IMR-90 (cell line): ENCODE measurements at regions not wholly inside any gene's neighbourhood (a gene's known extent, or its start where the extent isn't known, plus 50 kb on each side); places are given as distances from the start of the nearest gene placed in this dataset.

Experiments
- ATAC-seq: fragments of 200-7000 bp; cut with Tn5 transposase; 2 replicates; pipeline ENCODE4 v1.9.1; 2020; ENCODE audit warnings: low read depth, mild to moderate bottlenecking, moderate library complexity
- BruUV-seq: library from RNA; stranded (reverse); fragments of 400-500 nt; replicated peaks from 2 replicates; lab custom pipeline; 2021; lab: Mats Ljungman, UMichigan
- CTCF ChIA-PET: fragments of 300-600 bp; formaldehyde crosslinking; extraction: SDS; loops from one replicate; lab custom pipeline; 2021; ENCODE audit warnings: antibody characterized with exemption; lab: Yijun Ruan, JAX
- POLR2A ChIA-PET: fragments of 300-600 bp; sonication (Branson Sonifier 250); formaldehyde crosslinking; loops from one replicate; lab custom pipeline; 2022; ENCODE audit warnings: antibody characterized with exemption; ENCODE audit not compliant: unreplicated experiment; lab: Charles Lee
- DNase-seq: peaks from one replicate; pipeline ENCODE4 v3.0.0; 2013
- H2AFZ ChIP-seq: replicated peaks from 2 replicates; pipeline ENCODE3; 2013; ENCODE audit warnings: low read length, mild to moderate bottlenecking; ENCODE audit not compliant: poor library complexity
- H2AK5ac ChIP-seq: 2 replicates; pipeline ENCODE4 v1.6.1; 2013; ENCODE audit warnings: low read depth, low read length, inconsistent platforms
- H2AK9ac ChIP-seq: replicated peaks from 2 replicates; pipeline ENCODE3; 2013; ENCODE audit warnings: mild to moderate bottlenecking, low read depth, low read length, moderate library complexity; ENCODE audit not compliant: poor library complexity
- H2BK120ac ChIP-seq: 2 replicates; pipeline ENCODE4 v1.6.1; 2013; ENCODE audit warnings: low read depth, low read length, inconsistent platforms
- H2BK15ac ChIP-seq: 3 replicates; pipeline ENCODE4 v1.6.1; 2013; ENCODE audit warnings: low read depth, low read length, inconsistent platforms
- H2BK20ac ChIP-seq: 2 replicates; pipeline ENCODE4 v1.6.1; 2013; ENCODE audit warnings: low read depth, mild to moderate bottlenecking, inconsistent platforms, low read length, moderate library complexity
- H2BK5ac ChIP-seq: 2 replicates; pipeline ENCODE4 v1.6.1; 2013; ENCODE audit warnings: mild to moderate bottlenecking, low read depth, low read length, inconsistent platforms; ENCODE audit not compliant: poor library complexity, severe bottlenecking
- H3K14ac ChIP-seq: replicated peaks from 2 replicates; pipeline ENCODE4 v1.6.1; 2013; ENCODE audit warnings: low read depth, low read length, inconsistent platforms
- H3K18ac ChIP-seq: 2 replicates; pipeline ENCODE4 v1.6.1; 2013; ENCODE audit warnings: low read depth, low read length, control low read depth
- H3K23ac ChIP-seq: 2 replicates; pipeline ENCODE4 v1.6.1; 2013; ENCODE audit warnings: low read depth, low read length, inconsistent platforms
- H3K27ac ChIP-seq: 2 replicates; pipeline ENCODE4 v1.5.1; 2013; ENCODE audit warnings: mild to moderate bottlenecking, control low read depth, low read length; ENCODE audit not compliant: insufficient read depth
- H3K27me3 ChIP-seq: 2 replicates; pipeline ENCODE4 v1.6.1; 2013; ENCODE audit warnings: low read length; ENCODE audit not compliant: control insufficient read depth, insufficient read depth
- H3K36me3 ChIP-seq: 2 replicates; pipeline ENCODE4 v1.6.1; 2013; ENCODE audit warnings: low read length, mixed read lengths; ENCODE audit not compliant: control insufficient read depth, insufficient read depth
- H3K4ac ChIP-seq: 2 replicates; pipeline ENCODE4 v1.6.1; 2013; ENCODE audit warnings: low read depth, low read length, inconsistent platforms
- H3K4me1 ChIP-seq: 2 replicates; pipeline ENCODE4 v1.6.1; 2013; ENCODE audit warnings: low read length, mixed read lengths; ENCODE audit not compliant: control insufficient read depth, insufficient read depth
- H3K4me2 ChIP-seq: 2 replicates; pipeline ENCODE4 v1.6.1; 2013; ENCODE audit warnings: low read depth, mild to moderate bottlenecking, control low read depth, low read length, moderate library complexity
- H3K4me3 ChIP-seq: 2 replicates; pipeline ENCODE4 v1.5.1; 2013; ENCODE audit warnings: low read depth, mild to moderate bottlenecking, control low read depth, low read length, moderate library complexity; ENCODE audit not compliant: insufficient read depth
- H3K56ac ChIP-seq: 2 replicates; pipeline ENCODE4 v1.6.1; 2013; ENCODE audit warnings: low read length, inconsistent platforms; ENCODE audit not compliant: insufficient read depth; ENCODE audit errors: extremely low read depth
- H3K79me1 ChIP-seq, 2 experiments: 2 replicates each; pipeline ENCODE4 v1.6.1; 2013; ENCODE audit warnings: low read length in 2 of 2, inconsistent platforms in 1 of 2, low read depth in 1 of 2
- H3K9ac ChIP-seq: 2 replicates; pipeline ENCODE4 v1.6.1; 2013; ENCODE audit warnings: low read depth, low read length, control low read depth
- H3K9me1 ChIP-seq: 2 replicates; pipeline ENCODE4 v1.6.1; 2013; ENCODE audit warnings: low read length, inconsistent platforms; ENCODE audit not compliant: insufficient read depth
- H3K9me3 ChIP-seq: 2 replicates; pipeline ENCODE4 v1.6.1; 2013; ENCODE audit warnings: low read length; ENCODE audit not compliant: control insufficient read depth, insufficient read depth
- H4K20me1 ChIP-seq: 2 replicates; pipeline ENCODE4 v1.6.1; 2013; ENCODE audit warnings: low read length, inconsistent platforms; ENCODE audit not compliant: insufficient read depth
- H4K5ac ChIP-seq: 2 replicates; pipeline ENCODE4 v1.6.1; 2013; ENCODE audit warnings: mild to moderate bottlenecking, low read depth, low read length, control low read depth
- H4K8ac ChIP-seq, 2 experiments: 2 replicates each; pipeline ENCODE4 v1.6.1; 2013; ENCODE audit warnings: low read depth in 2 of 2, low read length in 2 of 2, control low read depth in 1 of 2, inconsistent platforms in 1 of 2
- H4K91ac ChIP-seq: 2 replicates; pipeline ENCODE4 v1.6.1; 2013; ENCODE audit warnings: low read depth, low read length, inconsistent platforms; ENCODE audit not compliant: insufficient read depth
- BHLHE40 ChIP-seq: fragments of 150-350 bp; IDR thresholded peaks from 2 replicates; pipeline ENCODE4 v1.6.1; 2016; ENCODE audit warnings: mild to moderate bottlenecking, low read depth, low read length
- MAZ ChIP-seq: IDR thresholded peaks from 2 replicates; pipeline ENCODE4 v1.6.1; 2012; ENCODE audit warnings: low read depth, mild to moderate bottlenecking, low read length, improper control_type of control experiment, moderate library complexity, borderline replicate concordance
- MXI1 ChIP-seq: IDR thresholded peaks from 2 replicates; pipeline ENCODE4 v1.6.1; 2012; ENCODE audit warnings: low read depth, mild to moderate bottlenecking, low read length, moderate library complexity, borderline replicate concordance
- POLR2A ChIP-seq: IDR thresholded peaks from 2 replicates; pipeline ENCODE4 v1.6.1; 2012; ENCODE audit warnings: mild to moderate bottlenecking, low read depth, low read length
- RCOR1 ChIP-seq: IDR thresholded peaks from 2 replicates; pipeline ENCODE4 v1.6.1; 2012; ENCODE audit warnings: mild to moderate bottlenecking, low read length, improper control_type of control experiment; ENCODE audit not compliant: insufficient replicate concordance
- RFX5 ChIP-seq: IDR thresholded peaks from 2 replicates; pipeline ENCODE4 v1.8.0; 2012; ENCODE audit warnings: low read depth, mild to moderate bottlenecking, low read length, moderate library complexity
- WGBS, 2 experiments: methylation state at CpG; one replicate each; pipeline versions ENCODE4 v1.1.5 to v1.1.7; 2013; ENCODE audit warnings: missing lambda C conversion rate in 2 of 2; ENCODE audit not compliant: insufficient read length in 1 of 2; ENCODE audit errors: extremely low coverage in 2 of 2; 5-methylcytosine and 5-hydroxymethylcytosine counted together
- dilution Hi-C: fragments of 300-500 bp; cut with HindIII; formaldehyde crosslinking; loops from one replicate; pipeline ENCODE4 v1.14.3; 2018; ENCODE audit warnings: low sequenced_read_pairs; ENCODE audit not compliant: unreplicated experiment
- in situ Hi-C: fragments of 300-500 bp; cut with MboI; formaldehyde crosslinking; loops from 3 replicates; pipeline ENCODE4 v1.14.3; 2019; ENCODE audit warnings: low sequenced_read_pairs, inconsistent platforms, mixed read lengths
- intact Hi-C: fragments of 100-400 bp; cut with micrococcal nuclease; formaldehyde crosslinking; loops from 2 replicates; pipeline ENCODE4 v1.10.0; 2022
- TF ChIP-seq, protein P1 (sequence below): conservative IDR thresholded peaks from 2 replicates; pipeline ENCODE4 v1.5.1; 2012; ENCODE audit warnings: mild to moderate bottlenecking, low read depth, low read length, improper control_type of control experiment
- TF ChIP-seq, protein P2 (sequence below): fragments of 150-350 bp; IDR thresholded peaks from 2 replicates; pipeline ENCODE4 v1.6.1; 2016; ENCODE audit warnings: low read depth, mild to moderate bottlenecking, low read length, moderate library complexity, borderline replicate concordance
- TF ChIP-seq, protein P3 (sequence below): fragments of 150-350 bp; IDR thresholded peaks from 2 replicates; pipeline ENCODE4 v1.6.1; 2017; ENCODE audit warnings: mild to moderate bottlenecking, antibody characterized with exemption, low read length, low read depth

DNA sequence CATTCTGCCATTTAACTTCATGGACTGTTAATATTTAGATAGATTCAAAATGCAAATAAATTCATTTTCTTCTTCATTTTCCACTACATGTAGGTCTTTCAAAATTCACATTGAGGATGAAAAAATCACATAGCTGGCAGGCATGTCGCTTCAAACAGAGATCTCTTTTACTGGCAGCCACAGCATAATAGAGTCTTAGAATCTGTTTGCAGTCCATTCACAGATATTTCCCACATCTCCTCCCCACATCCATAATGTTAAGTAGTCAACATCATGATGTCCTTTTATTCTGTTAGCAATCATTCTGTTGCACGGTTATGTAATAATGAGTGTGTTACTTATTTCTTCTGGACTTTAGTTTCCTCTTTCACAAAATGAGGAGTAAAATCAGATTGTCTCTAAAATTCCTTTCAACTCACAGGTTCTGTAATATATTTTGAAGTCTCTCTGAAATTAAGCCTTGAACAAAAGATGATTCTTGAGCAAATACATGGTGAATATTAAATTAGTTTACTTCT, 257.5 kb upstream of the SNX7 start:
- Histone ChIP-seq H2BK120ac (no peak overlapping the region), H3K9me3 (no peaks in the 10 kb centered on the region), H3K79me1 (no peaks in the 10 kb centered on the region), H3K9ac (no peak overlapping the region), H4K20me1 (no peaks in the 10 kb centered on the region), H3K27ac (no peak overlapping the region), H3K4ac (no peak overlapping the region), H2AK9ac (no peak overlapping the region), H3K4me2 (no peak overlapping the region), H2BK20ac (no peak overlapping the region), H3K4me1 (no peaks in the 10 kb centered on the region), H2BK5ac (no peak overlapping the region), H2AK5ac (no peak overlapping the region), H3K9me1 (no peaks in the 10 kb centered on the region), H3K14ac (no peak overlapping the region), H3K36me3 (no peaks in the 10 kb centered on the region), H3K56ac (no peak overlapping the region), H4K8ac (no peak overlapping the region), H2AFZ (no peak overlapping the region), H3K4me3 (no peak overlapping the region), H4K5ac (no peak overlapping the region), H3K23ac (no peak overlapping the region), H4K91ac (no peak overlapping the region), H2BK15ac (no peak overlapping the region), H3K27me3 (no peaks in the 10 kb centered on the region), H3K18ac (no peak overlapping the region)
- TF ChIP-seq MAZ = no peak
- TF ChIP-seq RFX5 = no peak
- no peak for TF ChIP-seq RCOR1
- TF ChIP-seq, protein P1, sequence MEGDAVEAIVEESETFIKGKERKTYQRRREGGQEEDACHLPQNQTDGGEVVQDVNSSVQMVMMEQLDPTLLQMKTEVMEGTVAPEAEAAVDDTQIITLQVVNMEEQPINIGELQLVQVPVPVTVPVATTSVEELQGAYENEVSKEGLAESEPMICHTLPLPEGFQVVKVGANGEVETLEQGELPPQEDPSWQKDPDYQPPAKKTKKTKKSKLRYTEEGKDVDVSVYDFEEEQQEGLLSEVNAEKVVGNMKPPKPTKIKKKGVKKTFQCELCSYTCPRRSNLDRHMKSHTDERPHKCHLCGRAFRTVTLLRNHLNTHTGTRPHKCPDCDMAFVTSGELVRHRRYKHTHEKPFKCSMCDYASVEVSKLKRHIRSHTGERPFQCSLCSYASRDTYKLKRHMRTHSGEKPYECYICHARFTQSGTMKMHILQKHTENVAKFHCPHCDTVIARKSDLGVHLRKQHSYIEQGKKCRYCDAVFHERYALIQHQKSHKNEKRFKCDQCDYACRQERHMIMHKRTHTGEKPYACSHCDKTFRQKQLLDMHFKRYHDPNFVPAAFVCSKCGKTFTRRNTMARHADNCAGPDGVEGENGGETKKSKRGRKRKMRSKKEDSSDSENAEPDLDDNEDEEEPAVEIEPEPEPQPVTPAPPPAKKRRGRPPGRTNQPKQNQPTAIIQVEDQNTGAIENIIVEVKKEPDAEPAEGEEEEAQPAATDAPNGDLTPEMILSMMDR = no peak
- TF ChIP-seq BHLHE40 = no peak
- TF ChIP-seq, protein P2, sequence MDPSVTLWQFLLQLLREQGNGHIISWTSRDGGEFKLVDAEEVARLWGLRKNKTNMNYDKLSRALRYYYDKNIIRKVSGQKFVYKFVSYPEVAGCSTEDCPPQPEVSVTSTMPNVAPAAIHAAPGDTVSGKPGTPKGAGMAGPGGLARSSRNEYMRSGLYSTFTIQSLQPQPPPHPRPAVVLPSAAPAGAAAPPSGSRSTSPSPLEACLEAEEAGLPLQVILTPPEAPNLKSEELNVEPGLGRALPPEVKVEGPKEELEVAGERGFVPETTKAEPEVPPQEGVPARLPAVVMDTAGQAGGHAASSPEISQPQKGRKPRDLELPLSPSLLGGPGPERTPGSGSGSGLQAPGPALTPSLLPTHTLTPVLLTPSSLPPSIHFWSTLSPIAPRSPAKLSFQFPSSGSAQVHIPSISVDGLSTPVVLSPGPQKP = no peak
- TF ChIP-seq POLR2A = no peak
- TF ChIP-seq MXI1 = no peak
- TF ChIP-seq, protein P3, sequence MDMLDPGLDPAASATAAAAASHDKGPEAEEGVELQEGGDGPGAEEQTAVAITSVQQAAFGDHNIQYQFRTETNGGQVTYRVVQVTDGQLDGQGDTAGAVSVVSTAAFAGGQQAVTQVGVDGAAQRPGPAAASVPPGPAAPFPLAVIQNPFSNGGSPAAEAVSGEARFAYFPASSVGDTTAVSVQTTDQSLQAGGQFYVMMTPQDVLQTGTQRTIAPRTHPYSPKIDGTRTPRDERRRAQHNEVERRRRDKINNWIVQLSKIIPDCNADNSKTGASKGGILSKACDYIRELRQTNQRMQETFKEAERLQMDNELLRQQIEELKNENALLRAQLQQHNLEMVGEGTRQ = no peak
- ATAC-seq = no peak
- POLR2A ChIA-PET = no interaction called here
- intact Hi-C loops (no loop called here), dilution Hi-C loops (no loop called here), in situ Hi-C loops (no loop called here)
- no peak for DNase-seq
- CTCF ChIA-PET = no interaction called here
- BruUV-seq = no TSS peak
- no CpG with 5 or more reads among the region's 2 CpGs for WGBS, 2 experiments
